ENCODE measurements at regions not wholly inside any gene's neighbourhood (a gene's known extent, or its start where the extent isn't known, plus 50 kb on each side); places are given as distances from the start of the nearest gene placed in this dataset.

- no peaks in the 10 kb centered on the region for H3K9me3 ChIP-seq
- H3K4me3 ChIP-seq, result peak overlapping the region in 1 of 4 donors; percentile 5
- DNase-seq (no peak), ATAC-seq (no peak)
- H3K27ac ChIP-seq, result no peak overlapping the region
- no peaks in the 10 kb centered on the region for H3K36me3 ChIP-seq
- in situ Hi-C loops (cut with MboI; ENCODE audit: low sequenced_read_pairs in 4 of 4) (no loop called here), intact Hi-C loops (cut with DNase I; ENCODE audit: low total_unique reads) (no loop called here)
- peaks cover 0 to 16% of the 10 kb centered on the region in 2 donors for H3K4me1 ChIP-seq
- H3K27me3 ChIP-seq, result no peaks in the 10 kb centered on the region
- TF ChIP-seq, protein P1, sequence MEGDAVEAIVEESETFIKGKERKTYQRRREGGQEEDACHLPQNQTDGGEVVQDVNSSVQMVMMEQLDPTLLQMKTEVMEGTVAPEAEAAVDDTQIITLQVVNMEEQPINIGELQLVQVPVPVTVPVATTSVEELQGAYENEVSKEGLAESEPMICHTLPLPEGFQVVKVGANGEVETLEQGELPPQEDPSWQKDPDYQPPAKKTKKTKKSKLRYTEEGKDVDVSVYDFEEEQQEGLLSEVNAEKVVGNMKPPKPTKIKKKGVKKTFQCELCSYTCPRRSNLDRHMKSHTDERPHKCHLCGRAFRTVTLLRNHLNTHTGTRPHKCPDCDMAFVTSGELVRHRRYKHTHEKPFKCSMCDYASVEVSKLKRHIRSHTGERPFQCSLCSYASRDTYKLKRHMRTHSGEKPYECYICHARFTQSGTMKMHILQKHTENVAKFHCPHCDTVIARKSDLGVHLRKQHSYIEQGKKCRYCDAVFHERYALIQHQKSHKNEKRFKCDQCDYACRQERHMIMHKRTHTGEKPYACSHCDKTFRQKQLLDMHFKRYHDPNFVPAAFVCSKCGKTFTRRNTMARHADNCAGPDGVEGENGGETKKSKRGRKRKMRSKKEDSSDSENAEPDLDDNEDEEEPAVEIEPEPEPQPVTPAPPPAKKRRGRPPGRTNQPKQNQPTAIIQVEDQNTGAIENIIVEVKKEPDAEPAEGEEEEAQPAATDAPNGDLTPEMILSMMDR (IDR thresholded peaks at IDR 0.05 in 4 of 5, conservative IDR thresholded peaks at IDR 0.05 in 1 of 5), result no peak
- no peak for TF ChIP-seq POLR2A (IDR thresholded peaks at IDR 0.05)
Observed at GRCh38 chr5:23721336-23721735, 213.9 kb downstream of the PRDM9 start.

DNA sequence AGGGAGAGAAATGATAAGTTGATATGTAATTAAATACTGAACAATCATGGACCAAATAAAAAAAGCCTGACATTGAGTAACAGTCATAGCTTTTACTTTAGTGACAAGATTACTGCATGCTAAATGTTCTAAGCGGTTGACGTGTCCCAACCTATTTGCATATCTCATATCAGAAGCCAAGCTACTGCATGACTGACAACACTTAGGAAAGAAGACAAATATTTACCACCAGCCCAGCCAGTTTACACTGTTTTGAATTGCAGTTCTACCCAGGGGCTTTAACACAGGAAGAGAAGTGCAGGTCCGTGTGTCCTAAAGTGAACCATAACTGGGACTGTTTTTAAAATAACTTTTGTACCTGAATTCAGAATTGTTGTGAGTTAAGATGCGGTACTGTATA is 219.9 kb downstream of the PRDM9 start:
- intact Hi-C loops (cut with DNase I; ENCODE audit: low total_unique reads), result no loop called here

GRCh38 chr5:23730023-23730422 is 222.6 kb downstream of the PRDM9 start:
- no peaks in the 10 kb centered on the region for H3K4me1 ChIP-seq
- no peak for ATAC-seq

More for the DNA sequence above, 219.9 kb downstream of the PRDM9 start:
- TF ChIP-seq, protein P1 (IDR thresholded peaks at IDR 0.05 in 4 of 5, conservative IDR thresholded peaks at IDR 0.05 in 1 of 5), result no peak
- TF ChIP-seq POLR2A (IDR thresholded peaks at IDR 0.05), result no peak
- H3K4me1 ChIP-seq, result no peaks in the 10 kb centered on the region
- H3K9me3 ChIP-seq, result no peaks in the 10 kb centered on the region
- H3K36me3 ChIP-seq, result no peaks in the 10 kb centered on the region
- ATAC-seq, result no peak
- no peaks in the 10 kb centered on the region for H3K27me3 ChIP-seq
- no peak overlapping the region for H3K27ac ChIP-seq
- DNase-seq, result no peak
- no peak overlapping the region for H3K4me3 ChIP-seq
- in situ Hi-C loops (cut with MboI; ENCODE audit: low sequenced_read_pairs in 4 of 4), result no loop called here

DNA sequence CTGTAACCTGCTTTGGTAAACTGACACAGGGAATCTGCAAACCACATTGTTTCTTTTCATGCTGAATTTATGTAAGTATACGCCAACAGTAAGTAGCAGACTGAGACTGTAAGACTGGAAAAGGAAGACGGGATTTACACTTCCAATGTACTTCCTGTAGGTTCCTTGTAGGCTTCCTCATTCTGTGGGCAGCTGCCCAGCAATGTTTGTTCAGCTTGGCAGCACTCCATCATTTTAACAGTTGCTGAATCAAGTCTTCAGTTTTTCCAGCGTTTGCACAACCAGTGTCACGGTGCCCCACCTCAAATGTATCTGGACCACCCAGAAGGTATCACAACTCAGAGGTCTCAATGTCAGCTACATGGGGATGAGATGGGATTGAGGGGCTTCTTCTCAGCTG is 232.6 kb downstream of the PRDM9 start:
- H3K27me3 ChIP-seq, result no peaks in the 10 kb centered on the region
- no peak for ATAC-seq
- H3K4me3 ChIP-seq, result no peak overlapping the region
- intact Hi-C loops (cut with DNase I; ENCODE audit: low total_unique reads) (no loop called here), in situ Hi-C loops (cut with MboI; ENCODE audit: low sequenced_read_pairs in 4 of 4) (no loop called here)
- no peaks in the 10 kb centered on the region for H3K36me3 ChIP-seq
- H3K9me3 ChIP-seq, result no peaks in the 10 kb centered on the region
- no peaks in the 10 kb centered on the region for H3K4me1 ChIP-seq
- no peak for DNase-seq
- H3K27ac ChIP-seq, result no peak overlapping the region
- TF ChIP-seq POLR2A (IDR thresholded peaks at IDR 0.05), result no peak
- TF ChIP-seq, protein P1 (IDR thresholded peaks at IDR 0.05 in 4 of 5, conservative IDR thresholded peaks at IDR 0.05 in 1 of 5), result no peak

More at GRCh38 chr5:23730023-23730422, 222.6 kb downstream of the PRDM9 start:
- H3K27me3 ChIP-seq, result no peaks in the 10 kb centered on the region
- intact Hi-C loops (cut with DNase I; ENCODE audit: low total_unique reads) (no loop called here), in situ Hi-C loops (cut with MboI; ENCODE audit: low sequenced_read_pairs in 4 of 4) (no loop called here)
- no peak for DNase-seq
- no peaks in the 10 kb centered on the region for H3K36me3 ChIP-seq
- H3K27ac ChIP-seq, result no peak overlapping the region
- TF ChIP-seq POLR2A (IDR thresholded peaks at IDR 0.05), result no peak
- TF ChIP-seq, protein P1 (IDR thresholded peaks at IDR 0.05 in 4 of 5, conservative IDR thresholded peaks at IDR 0.05 in 1 of 5), result no peak
- no peaks in the 10 kb centered on the region for H3K9me3 ChIP-seq
- no peak overlapping the region for H3K4me3 ChIP-seq

GRCh38 chr5:23742701-23743100 is 235.3 kb downstream of the PRDM9 start:
- in situ Hi-C loops (cut with MboI; ENCODE audit: low sequenced_read_pairs in 4 of 4) (no loop called here), intact Hi-C loops (cut with DNase I; ENCODE audit: low total_unique reads) (no loop called here)
- DNase-seq, result no peak
- H3K4me1 ChIP-seq, result no peaks in the 10 kb centered on the region
- no peaks in the 10 kb centered on the region for H3K36me3 ChIP-seq
- TF ChIP-seq, protein P1 (IDR thresholded peaks at IDR 0.05 in 4 of 5, conservative IDR thresholded peaks at IDR 0.05 in 1 of 5), result no peak
- TF ChIP-seq POLR2A (IDR thresholded peaks at IDR 0.05), result no peak
- no peak overlapping the region for H3K4me3 ChIP-seq
- no peak overlapping the region for H3K27ac ChIP-seq
- no peaks in the 10 kb centered on the region for H3K27me3 ChIP-seq
- no peaks in the 10 kb centered on the region for H3K9me3 ChIP-seq
- no peak for ATAC-seq
